Neural cell (in vitro differentiated cells): ENCODE measurements at regions not wholly inside any gene's neighbourhood (a gene's known extent, or its start where the extent isn't known, plus 50 kb on each side); places are given as distances from the start of the nearest gene placed in this dataset.

Source experiments
- EP300 ChIP-seq: fragments of 450-650 bp; conservative IDR thresholded peaks from 2 replicates; pipeline ENCODE4 v1.6.1; 2014; ENCODE audit warnings: antibody characterized with exemption, mild to moderate bottlenecking, moderate library complexity; ENCODE audit not compliant: poor library complexity, severe bottlenecking
- EZH2 ChIP-seq: fragments of 200-600, 300-800 bp; shearing (Covaris generic), sonication (generic); IDR thresholded peaks from 2 replicates; pipeline ENCODE4 v1.6.1; 2014; ENCODE audit warnings: antibody characterized with exemption, low read length, borderline replicate concordance, mild to moderate bottlenecking; ENCODE audit not compliant: insufficient read depth, poor library complexity, severe bottlenecking
- MXI1 ChIP-seq: fragments of 450-650 bp; conservative IDR thresholded peaks from 2 replicates; pipeline ENCODE4 v1.6.1; 2014; ENCODE audit warnings: antibody characterized with exemption, mild to moderate bottlenecking; ENCODE audit not compliant: poor library complexity, severe bottlenecking
- POLR2AphosphoS5 ChIP-seq: IDR thresholded peaks from 2 replicates; pipeline ENCODE4 v1.6.1; 2012
- RAD21 ChIP-seq: fragments of 450-650 bp; conservative IDR thresholded peaks from 2 replicates; pipeline ENCODE4 v1.6.1; 2014; ENCODE audit warnings: antibody characterized with exemption, mild to moderate bottlenecking, moderate library complexity
- SMC3 ChIP-seq: fragments of 450-650 bp; conservative IDR thresholded peaks from 2 replicates; pipeline ENCODE4 v1.6.1; 2014; ENCODE audit warnings: antibody characterized with exemption, mild to moderate bottlenecking, moderate library complexity; ENCODE audit not compliant: poor library complexity
- TAF1 ChIP-seq: IDR thresholded peaks from 2 replicates; pipeline ENCODE4 v1.6.1; 2012; ENCODE audit warnings: low read depth
- TF ChIP-seq, protein P1 (sequence below): fragments of 450-650 bp; IDR thresholded peaks from 2 replicates; pipeline ENCODE4 v1.5.1; 2014; ENCODE audit warnings: antibody characterized with exemption, mild to moderate bottlenecking, moderate library complexity; ENCODE audit not compliant: poor library complexity, severe bottlenecking
- TF ChIP-seq, protein P2 (sequence below): IDR thresholded peaks from 2 replicates; pipeline ENCODE4 v1.6.1; 2012; ENCODE audit warnings: borderline replicate concordance

GRCh38 chr2:19490846-19491435, 132.5 kb upstream of the OSR1 start:
- TF ChIP-seq POLR2AphosphoS5, result no peak
- TF ChIP-seq TAF1, result no peak
- TF ChIP-seq SMC3, result no peak
- TF ChIP-seq, protein P1, sequence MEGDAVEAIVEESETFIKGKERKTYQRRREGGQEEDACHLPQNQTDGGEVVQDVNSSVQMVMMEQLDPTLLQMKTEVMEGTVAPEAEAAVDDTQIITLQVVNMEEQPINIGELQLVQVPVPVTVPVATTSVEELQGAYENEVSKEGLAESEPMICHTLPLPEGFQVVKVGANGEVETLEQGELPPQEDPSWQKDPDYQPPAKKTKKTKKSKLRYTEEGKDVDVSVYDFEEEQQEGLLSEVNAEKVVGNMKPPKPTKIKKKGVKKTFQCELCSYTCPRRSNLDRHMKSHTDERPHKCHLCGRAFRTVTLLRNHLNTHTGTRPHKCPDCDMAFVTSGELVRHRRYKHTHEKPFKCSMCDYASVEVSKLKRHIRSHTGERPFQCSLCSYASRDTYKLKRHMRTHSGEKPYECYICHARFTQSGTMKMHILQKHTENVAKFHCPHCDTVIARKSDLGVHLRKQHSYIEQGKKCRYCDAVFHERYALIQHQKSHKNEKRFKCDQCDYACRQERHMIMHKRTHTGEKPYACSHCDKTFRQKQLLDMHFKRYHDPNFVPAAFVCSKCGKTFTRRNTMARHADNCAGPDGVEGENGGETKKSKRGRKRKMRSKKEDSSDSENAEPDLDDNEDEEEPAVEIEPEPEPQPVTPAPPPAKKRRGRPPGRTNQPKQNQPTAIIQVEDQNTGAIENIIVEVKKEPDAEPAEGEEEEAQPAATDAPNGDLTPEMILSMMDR, result no peak
- TF ChIP-seq, protein P2, sequence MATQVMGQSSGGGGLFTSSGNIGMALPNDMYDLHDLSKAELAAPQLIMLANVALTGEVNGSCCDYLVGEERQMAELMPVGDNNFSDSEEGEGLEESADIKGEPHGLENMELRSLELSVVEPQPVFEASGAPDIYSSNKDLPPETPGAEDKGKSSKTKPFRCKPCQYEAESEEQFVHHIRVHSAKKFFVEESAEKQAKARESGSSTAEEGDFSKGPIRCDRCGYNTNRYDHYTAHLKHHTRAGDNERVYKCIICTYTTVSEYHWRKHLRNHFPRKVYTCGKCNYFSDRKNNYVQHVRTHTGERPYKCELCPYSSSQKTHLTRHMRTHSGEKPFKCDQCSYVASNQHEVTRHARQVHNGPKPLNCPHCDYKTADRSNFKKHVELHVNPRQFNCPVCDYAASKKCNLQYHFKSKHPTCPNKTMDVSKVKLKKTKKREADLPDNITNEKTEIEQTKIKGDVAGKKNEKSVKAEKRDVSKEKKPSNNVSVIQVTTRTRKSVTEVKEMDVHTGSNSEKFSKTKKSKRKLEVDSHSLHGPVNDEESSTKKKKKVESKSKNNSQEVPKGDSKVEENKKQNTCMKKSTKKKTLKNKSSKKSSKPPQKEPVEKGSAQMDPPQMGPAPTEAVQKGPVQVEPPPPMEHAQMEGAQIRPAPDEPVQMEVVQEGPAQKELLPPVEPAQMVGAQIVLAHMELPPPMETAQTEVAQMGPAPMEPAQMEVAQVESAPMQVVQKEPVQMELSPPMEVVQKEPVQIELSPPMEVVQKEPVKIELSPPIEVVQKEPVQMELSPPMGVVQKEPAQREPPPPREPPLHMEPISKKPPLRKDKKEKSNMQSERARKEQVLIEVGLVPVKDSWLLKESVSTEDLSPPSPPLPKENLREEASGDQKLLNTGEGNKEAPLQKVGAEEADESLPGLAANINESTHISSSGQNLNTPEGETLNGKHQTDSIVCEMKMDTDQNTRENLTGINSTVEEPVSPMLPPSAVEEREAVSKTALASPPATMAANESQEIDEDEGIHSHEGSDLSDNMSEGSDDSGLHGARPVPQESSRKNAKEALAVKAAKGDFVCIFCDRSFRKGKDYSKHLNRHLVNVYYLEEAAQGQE, result no peak
- no peak for TF ChIP-seq EP300
- no peak for TF ChIP-seq MXI1
- no peak for TF ChIP-seq EZH2
- no peak for TF ChIP-seq RAD21
